Gastroesophageal sphincter (tissue), 4 donors: ENCODE measurements at regions not wholly inside any gene's neighbourhood (a gene's known extent, or its start where the extent isn't known, plus 50 kb on each side); places are given as distances from the start of the nearest gene placed in this dataset.

ENCODE experiments used
- ATAC-seq: fragments of 150-250 bp; one replicate; pipeline ENCODE4 v1.9.1; 2016; ENCODE audit warnings: mild to moderate bottlenecking, moderate library complexity
- H3K27ac ChIP-seq, 4 donors: fragments of 200-600 bp; sonication (generic) in 3 of 4; 1 replicate in 3 of 4; 2 replicates in 1 of 4; pipeline ENCODE4 v1.5.1; 2016 to 2019
- H3K27me3 ChIP-seq: fragments of 200-600 bp; sonication (generic); one replicate; pipeline ENCODE4 v1.5.1; 2019
- H3K36me3 ChIP-seq, 2 donors: fragments of 200-600 bp; sonication (generic); one replicate each; pipeline ENCODE4 v1.5.1; 2019; ENCODE audit warnings: control low read depth in 1 of 2
- H3K4me1 ChIP-seq, 3 donors: fragments of 200-600 bp; sonication (generic); 1 replicate in 2 of 3; 2 replicates in 1 of 3; pipeline ENCODE4 v1.5.1; 2016 to 2019; ENCODE audit warnings: control low read depth in 2 of 3
- H3K4me3 ChIP-seq, 2 donors: fragments of 200-600 bp; sonication (generic); one replicate each; pipeline ENCODE4 v1.5.1; 2019; ENCODE audit warnings: mild to moderate bottlenecking in 1 of 2, moderate library complexity in 1 of 2
- H3K9me3 ChIP-seq, 3 donors: fragments of 200-600 bp; sonication (generic); one replicate each; pipeline ENCODE4 v1.5.1; 2017 to 2019; ENCODE audit warnings: control low read depth in 2 of 3
- CTCF ChIP-seq, 4 experiments: fragments of 200-600 bp in 2 of 4; fragments of 450-650 bp in 2 of 4; sonication (generic) in 1 of 4; IDR thresholded peaks; one replicate each; pipeline ENCODE4 v1.5.1; 2017 to 2019; ENCODE audit warnings: antibody characterized with exemption in 4 of 4, mild to moderate bottlenecking in 2 of 4, moderate library complexity in 2 of 4
- EP300 ChIP-seq: sonication (generic); formaldehyde crosslinking; IDR thresholded peaks from one replicate; pipeline ENCODE4 v1.6.1; 2017; ENCODE audit warnings: antibody characterized with exemption, mild to moderate bottlenecking
- POLR2A ChIP-seq, 2 donors: fragments of 450-650 bp; IDR thresholded peaks; one replicate each; pipeline ENCODE4 v1.6.1; 2017; ENCODE audit warnings: antibody characterized with exemption in 2 of 2, mild to moderate bottlenecking in 2 of 2, moderate library complexity in 1 of 2
- POLR2AphosphoS5 ChIP-seq: sonication (generic); formaldehyde crosslinking; IDR thresholded peaks from one replicate; pipeline ENCODE4 v1.6.1; 2017; ENCODE audit warnings: antibody characterized with exemption
- WGBS, 2 donors: methylation state at CpG; one replicate each; pipeline ENCODE4 v1.1.5; 2018; ENCODE audit warnings: low coverage in 1 of 2; 5-methylcytosine and 5-hydroxymethylcytosine counted together

- Histone ChIP-seq H3K36me3 (no peaks in the 10 kb centered on the region), H3K4me1 (no peaks in the 10 kb centered on the region), H3K27me3 (no peaks in the 10 kb centered on the region), H3K4me3 (no peak overlapping the region), H3K9me3 (no peaks in the 10 kb centered on the region), H3K27ac (no peak overlapping the region)
- TF ChIP-seq POLR2A (IDR thresholded peaks at IDR 0.05) (no peak), POLR2AphosphoS5 (no peak), EP300 (no peak), CTCF (IDR thresholded peaks at IDR 0.05) (no peak)
- no peak for ATAC-seq
- WGBS, 2 donors, result 100% methylated on average over 1 to 3 of the region's 13 CpGs
These were observed 405.2 kb upstream of the TBX3 start for GRCh38 chr12:115088995-115089841.

GRCh38 chr12:115088328-115088994 is 404.5 kb upstream of the TBX3 start:
- Histone ChIP-seq H3K27ac (no peak overlapping the region), H3K27me3 (no peaks in the 10 kb centered on the region), H3K4me3 (no peak overlapping the region), H3K36me3 (no peaks in the 10 kb centered on the region), H3K9me3 (no peaks in the 10 kb centered on the region), H3K4me1 (no peaks in the 10 kb centered on the region)
- no peak for ATAC-seq
- 71 to 94% methylated on average over 2 to 3 of the region's 3 CpGs for WGBS, 2 donors
- TF ChIP-seq POLR2AphosphoS5 (no peak), POLR2A (IDR thresholded peaks at IDR 0.05) (no peak), CTCF (IDR thresholded peaks at IDR 0.05) (no peak), EP300 (no peak)

GRCh38 chr12:115085594-115085993 is 401.6 kb upstream of the TBX3 start:
- no peaks in the 10 kb centered on the region for H3K36me3 ChIP-seq
- no peaks in the 10 kb centered on the region for H3K4me1 ChIP-seq
- H3K4me3 ChIP-seq, result no peak overlapping the region
- no peaks in the 10 kb centered on the region for H3K9me3 ChIP-seq
- TF ChIP-seq POLR2AphosphoS5 (no peak), POLR2A (IDR thresholded peaks at IDR 0.05) (no peak), CTCF (IDR thresholded peaks at IDR 0.05) (no peak), EP300 (no peak)
- 92 to 93% methylated on average over 7 of the region's 7 CpGs for WGBS, 2 donors
- no peak overlapping the region for H3K27ac ChIP-seq
- ATAC-seq, result no peak
- no peaks in the 10 kb centered on the region for H3K27me3 ChIP-seq

- H3K9me3 ChIP-seq, result peaks cover 0 to 5% (median 0%) of the 10 kb centered on the region in 3 donors
- no peaks in the 10 kb centered on the region for H3K36me3 ChIP-seq
- no peak for ATAC-seq
- 64 to 70% methylated on average over 4 of the region's 4 CpGs for WGBS, 2 donors
- H3K27me3 ChIP-seq, result no peaks in the 10 kb centered on the region
- TF ChIP-seq CTCF (IDR thresholded peaks at IDR 0.05), result no peak
- TF ChIP-seq EP300, result no peak
- TF ChIP-seq POLR2A (IDR thresholded peaks at IDR 0.05), result no peak
- TF ChIP-seq POLR2AphosphoS5, result no peak
- H3K4me1 ChIP-seq, result no peaks in the 10 kb centered on the region
- H3K4me3 ChIP-seq, result no peak overlapping the region
- no peak overlapping the region for H3K27ac ChIP-seq
These were observed 395.8 kb upstream of the TBX3 start for GRCh38 chr12:115079760-115080159.
